Testis (tissue), 2 donors: ENCODE measurements at regions not wholly inside any gene's neighbourhood (a gene's known extent, or its start where the extent isn't known, plus 50 kb on each side); places are given as distances from the start of the nearest gene placed in this dataset.

Experiments used
- POLR2A ChIP-seq: fragments of 450-650 bp; IDR thresholded peaks from one replicate; pipeline ENCODE4 v1.6.1; 2017; ENCODE audit warnings: antibody characterized with exemption, mild to moderate bottlenecking, moderate library complexity
- TF ChIP-seq, protein P1 (sequence below), 3 experiments: fragments of 450-650 bp in 2 of 3; fragments of 200-600 bp in 1 of 3; sonication (generic) in 1 of 3; IDR thresholded peaks; one replicate each; pipeline ENCODE4 v1.5.1; 2016 to 2019; ENCODE audit warnings: antibody characterized with exemption in 3 of 3, mild to moderate bottlenecking in 2 of 3, moderate library complexity in 1 of 3

GRCh38 chr12:30859226-30859625 lies 67.3 kb upstream of the TSPAN11 start:
- no peak for TF ChIP-seq POLR2A
- TF ChIP-seq, protein P1, sequence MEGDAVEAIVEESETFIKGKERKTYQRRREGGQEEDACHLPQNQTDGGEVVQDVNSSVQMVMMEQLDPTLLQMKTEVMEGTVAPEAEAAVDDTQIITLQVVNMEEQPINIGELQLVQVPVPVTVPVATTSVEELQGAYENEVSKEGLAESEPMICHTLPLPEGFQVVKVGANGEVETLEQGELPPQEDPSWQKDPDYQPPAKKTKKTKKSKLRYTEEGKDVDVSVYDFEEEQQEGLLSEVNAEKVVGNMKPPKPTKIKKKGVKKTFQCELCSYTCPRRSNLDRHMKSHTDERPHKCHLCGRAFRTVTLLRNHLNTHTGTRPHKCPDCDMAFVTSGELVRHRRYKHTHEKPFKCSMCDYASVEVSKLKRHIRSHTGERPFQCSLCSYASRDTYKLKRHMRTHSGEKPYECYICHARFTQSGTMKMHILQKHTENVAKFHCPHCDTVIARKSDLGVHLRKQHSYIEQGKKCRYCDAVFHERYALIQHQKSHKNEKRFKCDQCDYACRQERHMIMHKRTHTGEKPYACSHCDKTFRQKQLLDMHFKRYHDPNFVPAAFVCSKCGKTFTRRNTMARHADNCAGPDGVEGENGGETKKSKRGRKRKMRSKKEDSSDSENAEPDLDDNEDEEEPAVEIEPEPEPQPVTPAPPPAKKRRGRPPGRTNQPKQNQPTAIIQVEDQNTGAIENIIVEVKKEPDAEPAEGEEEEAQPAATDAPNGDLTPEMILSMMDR (IDR thresholded peaks at IDR 0.05): no peak
